Dermis blood vessel endothelial cell (primary cell): ENCODE measurements at regions not wholly inside any gene's neighbourhood (a gene's known extent, or its start where the extent isn't known, plus 50 kb on each side); places are given as distances from the start of the nearest gene placed in this dataset.
A peak's percentile ranks its signal among the peaks of the same experiment; 100 is the strongest.
"Not testable (repeated sequence)": the region's sequence is repeated elsewhere in the genome, so short reads cannot be mapped to it uniquely, and the experiment has no call there.

Experiments used
- DNase-seq: peaks from one replicate; pipeline ENCODE4 v3.0.0; 2010

GRCh38 chr6:134603561-134603960 is 285.6 kb upstream of the SGK1 start:
- no peak for DNase-seq

- no peak for DNase-seq
These were observed 284.2 kb upstream of the SGK1 start for GRCh38 chr6:134602123-134602522.

- no peak for DNase-seq
These were observed 282.8 kb upstream of the SGK1 start for GRCh38 chr6:134600671-134601070.

GRCh38 chr6:134599079-134599478 is 281.2 kb upstream of the SGK1 start:
- no peak for DNase-seq

- DNase-seq: no peak
These were observed 278.3 kb upstream of the SGK1 start for GRCh38 chr6:134596191-134596590.

- no peak for DNase-seq
These were observed 277.0 kb upstream of the SGK1 start for GRCh38 chr6:134594881-134595280.

GRCh38 chr6:134593887-134594286 is 276.0 kb upstream of the SGK1 start:
- no peak for DNase-seq

GRCh38 chr6:134593442-134593841 is 275.5 kb upstream of the SGK1 start:
- no peak for DNase-seq

- DNase-seq: no peak
These were observed 275.1 kb upstream of the SGK1 start for GRCh38 chr6:134593024-134593423.

GRCh38 chr6:134590449-134590848 is 272.5 kb upstream of the SGK1 start:
- no peak for DNase-seq

GRCh38 chr6:134590004-134590403 is 272.1 kb upstream of the SGK1 start:
- DNase-seq: no peak

- no peak for DNase-seq
These were observed 271.6 kb upstream of the SGK1 start for GRCh38 chr6:134589512-134589911.

- no peak for DNase-seq
These were observed 270.4 kb upstream of the SGK1 start for GRCh38 chr6:134588267-134588666.

GRCh38 chr6:134585517-134585873 is 267.6 kb upstream of the SGK1 start:
- DNase-seq: no peak

- peak; percentile 23 for DNase-seq
These were observed 267.1 kb upstream of the SGK1 start for GRCh38 chr6:134584847-134585516.

- peak; percentile 65 for DNase-seq
These were observed 260.1 kb upstream of the SGK1 start for GRCh38 chr6:134577998-134578397.

- DNase-seq: no peak
These were observed 257.3 kb upstream of the SGK1 start for GRCh38 chr6:134575221-134575620.

GRCh38 chr6:134574491-134574890 is 256.6 kb upstream of the SGK1 start:
- DNase-seq: no peak

- not testable (repeated sequence) for DNase-seq
These were observed 252.1 kb upstream of the SGK1 start for GRCh38 chr6:134569996-134570395.

- no peak for DNase-seq
These were observed 246.8 kb upstream of the SGK1 start for GRCh38 chr6:134564705-134565104.

- DNase-seq: no peak
These were observed 242.1 kb upstream of the SGK1 start for GRCh38 chr6:134560019-134560418.

- no peak for DNase-seq
These were observed 239.6 kb upstream of the SGK1 start for GRCh38 chr6:134557509-134557908.

GRCh38 chr6:134555672-134556071 is 237.8 kb upstream of the SGK1 start:
- DNase-seq: no peak

GRCh38 chr6:134553936-134554335 is 236.0 kb upstream of the SGK1 start:
- no peak for DNase-seq

GRCh38 chr6:134551245-134551960 is 233.5 kb upstream of the SGK1 start:
- peak; percentile 84 for DNase-seq
